ENCODE measurements at regions not wholly inside any gene's neighbourhood (a gene's known extent, or its start where the extent isn't known, plus 50 kb on each side); places are given as distances from the start of the nearest gene placed in this dataset.

DNA sequence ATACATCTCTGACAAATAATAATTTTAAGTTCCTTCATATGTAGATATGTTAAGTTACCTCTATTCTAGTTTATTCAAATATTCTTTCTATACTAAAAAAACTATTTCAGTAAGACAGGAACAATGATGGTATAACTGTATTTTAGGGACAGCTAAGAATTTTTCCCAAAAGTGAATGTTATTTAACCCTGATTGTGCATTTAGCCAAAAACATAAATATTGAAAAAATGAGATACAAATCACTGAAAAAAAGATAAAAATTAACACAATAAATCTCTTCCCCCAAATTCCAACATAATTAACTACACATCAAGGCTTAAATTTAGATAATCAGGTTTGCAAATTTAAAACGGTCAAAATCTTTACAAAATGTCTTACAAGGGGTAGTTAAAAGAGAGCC is 58.1 kb downstream of the KCNRG start:
- H4K91ac ChIP-seq (ENCODE audit: insufficient read length, low read depth, low read length) = no peak overlapping the region
- H2BK15ac ChIP-seq (ENCODE audit: low read depth, low read length) = no peak overlapping the region
- H2AK5ac ChIP-seq (ENCODE audit: insufficient read length, low read length) = no peak overlapping the region
- Mint-ChIP-seq H3K36me3 (ENCODE audit: insufficient read depth in 1 of 3, low read depth in 3 of 3) (peaks cover 0 to 5% (median 0%) of the 10 kb centered on the region in 3 experiments; a peak in 1 of 7 replicates), H3K9me3 (no peaks in the 10 kb centered on the region), H3K4me3 (no peak overlapping the region), H3K4me1 (peaks cover 5 to 6% of the 10 kb centered on the region in 2 experiments), H3K27ac (peak overlapping the region in 1 of 3 experiments; percentile 36; a peak in 1 of 7 replicates), H3K27me3 (ENCODE audit: low read depth) (no peaks in the 10 kb centered on the region)
- no peaks in the 10 kb centered on the region for H3K79me2 ChIP-seq (ENCODE audit: insufficient read depth, low read length)
- no peak overlapping the region for H3K14ac ChIP-seq (ENCODE audit: insufficient read depth, low read length)
- no peak overlapping the region for H2BK20ac ChIP-seq (ENCODE audit: low read depth, low read length, poor library complexity, severe bottlenecking)
- no peak overlapping the region for H3K4ac ChIP-seq (ENCODE audit: low read depth, low read length)
- no peaks in the 10 kb centered on the region for H3K9me3 ChIP-seq (ENCODE audit: control insufficient read depth, low read depth, low read length)
- no peak for DNase-seq
- H4K20me1 ChIP-seq (ENCODE audit: control insufficient read depth, insufficient read depth, insufficient read length) = no peaks in the 10 kb centered on the region
- no peak overlapping the region for H3T11ph ChIP-seq (ENCODE audit: low read length)
- no peak overlapping the region for H2AFZ ChIP-seq (ENCODE audit: low read length)
- no peak overlapping the region for H3K23ac ChIP-seq (ENCODE audit: insufficient read length, low read depth, low read length)
- H2BK5ac ChIP-seq (ENCODE audit: insufficient read length, low read length) = no peak overlapping the region
- WGBS (ENCODE audit: extremely low coverage, insufficient read length, low lambda C conversion rate) = no CpG with 5 or more reads among the region's 1 CpG
- H3K56ac ChIP-seq (ENCODE audit: insufficient read length, low read depth, low read length) = no peak overlapping the region
- TF ChIP-seq, protein P1, sequence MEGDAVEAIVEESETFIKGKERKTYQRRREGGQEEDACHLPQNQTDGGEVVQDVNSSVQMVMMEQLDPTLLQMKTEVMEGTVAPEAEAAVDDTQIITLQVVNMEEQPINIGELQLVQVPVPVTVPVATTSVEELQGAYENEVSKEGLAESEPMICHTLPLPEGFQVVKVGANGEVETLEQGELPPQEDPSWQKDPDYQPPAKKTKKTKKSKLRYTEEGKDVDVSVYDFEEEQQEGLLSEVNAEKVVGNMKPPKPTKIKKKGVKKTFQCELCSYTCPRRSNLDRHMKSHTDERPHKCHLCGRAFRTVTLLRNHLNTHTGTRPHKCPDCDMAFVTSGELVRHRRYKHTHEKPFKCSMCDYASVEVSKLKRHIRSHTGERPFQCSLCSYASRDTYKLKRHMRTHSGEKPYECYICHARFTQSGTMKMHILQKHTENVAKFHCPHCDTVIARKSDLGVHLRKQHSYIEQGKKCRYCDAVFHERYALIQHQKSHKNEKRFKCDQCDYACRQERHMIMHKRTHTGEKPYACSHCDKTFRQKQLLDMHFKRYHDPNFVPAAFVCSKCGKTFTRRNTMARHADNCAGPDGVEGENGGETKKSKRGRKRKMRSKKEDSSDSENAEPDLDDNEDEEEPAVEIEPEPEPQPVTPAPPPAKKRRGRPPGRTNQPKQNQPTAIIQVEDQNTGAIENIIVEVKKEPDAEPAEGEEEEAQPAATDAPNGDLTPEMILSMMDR (conservative IDR thresholded peaks at IDR 0.05) = no peak
- no peak overlapping the region for H2BK12ac ChIP-seq (ENCODE audit: insufficient read length, low read depth, low read length)
- no peak overlapping the region for H4K5ac ChIP-seq (ENCODE audit: insufficient read length, low read depth, low read length)
- no peaks in the 10 kb centered on the region for H3K27me3 ChIP-seq (ENCODE audit: insufficient read depth, low read length)
- no peak overlapping the region for H3K9ac ChIP-seq (ENCODE audit: extremely low read depth, insufficient read length, low read length)
- H3K18ac ChIP-seq (ENCODE audit: insufficient read length, low read depth, low read length) = no peak overlapping the region
- H3K79me1 ChIP-seq (ENCODE audit: insufficient read depth, low read depth, low read length, poor library complexity, severe bottlenecking) = no peaks in the 10 kb centered on the region
- H3K23me2 ChIP-seq (ENCODE audit: insufficient read length, low read depth, low read length, poor library complexity, severe bottlenecking) = no peaks in the 10 kb centered on the region
- no peak overlapping the region for H3K27ac ChIP-seq (ENCODE audit: insufficient read length, low read depth, low read length)
- H3K4me2 ChIP-seq (ENCODE audit: insufficient read depth, insufficient read length, low read length) = no peak overlapping the region
- no peaks in the 10 kb centered on the region for H3K4me1 ChIP-seq (ENCODE audit: insufficient read depth, low read length)
- H2BK120ac ChIP-seq (ENCODE audit: low read depth, low read length, poor library complexity, severe bottlenecking) = no peak overlapping the region
- no peak overlapping the region for H4K8ac ChIP-seq (replicated peaks; ENCODE audit: insufficient read length, low read depth, low read length)

All from H9 (cell line).